HCT116 (cell line): ENCODE measurements at regions not wholly inside any gene's neighbourhood (a gene's known extent, or its start where the extent isn't known, plus 50 kb on each side); places are given as distances from the start of the nearest gene placed in this dataset.

Experiments
- ATAC-seq: fragments of 200-7000 bp; cut with Tn5 transposase; 2 replicates; pipeline ENCODE4 v1.9.1; 2020; ENCODE audit warnings: mild to moderate bottlenecking, moderate library complexity
- BruUV-seq: library from RNA; stranded (reverse); fragments of 400-500 nt; replicated peaks from 2 replicates; lab custom pipeline; 2021; lab: Mats Ljungman, UMichigan
- CTCF ChIA-PET: fragments of 300-600 bp; sonication (Branson Sonifier 250); formaldehyde crosslinking; loops from one replicate; lab custom pipeline; 2021; ENCODE audit warnings: antibody characterized with exemption; lab: Charles Lee
- POLR2A ChIA-PET: fragments of 300-600, 350-600 bp; sonication (Branson Sonifier 250); formaldehyde crosslinking; loops from one replicate; lab custom pipeline; 2021; ENCODE audit warnings: antibody characterized with exemption; lab: Charles Lee
- RAD21 ChIA-PET, 2 experiments: fragments of 300-600 bp; sonication (Branson Sonifier 250); formaldehyde crosslinking; loops; one replicate each; lab custom pipeline; 2023; ENCODE audit warnings: low total read pairs in 2 of 2; ENCODE audit not compliant: uncharacterized antibody in 2 of 2, unreplicated experiment in 2 of 2, low non-redundant PET in 1 of 2; lab: Charles Lee
- DNase-seq: peaks from one replicate; pipeline ENCODE4 v3.0.0-alpha.2; 2010; ENCODE audit warnings: low read depth, low spot score
- H2AFZ ChIP-seq: fragments of 200-600 bp; shearing (Covaris generic), sonication (generic); 2 replicates; pipeline ENCODE4 v1.6.1; 2017; ENCODE audit warnings: low read depth, mixed run types, mixed read lengths, antibody characterized with exemption, low read length; ENCODE audit not compliant: poor library complexity, severe bottlenecking
- H3K27ac ChIP-seq: 2 replicates; pipeline ENCODE4 v1.5.1; 2012; ENCODE audit warnings: low read depth, low read length
- H3K27me3 ChIP-seq: fragments of 200-600 bp; sonication (generic); 2 replicates; pipeline ENCODE4 v1.6.1; 2016; ENCODE audit warnings: mixed run types, low read length, mixed read lengths; ENCODE audit not compliant: insufficient read depth
- H3K36me3 ChIP-seq, 2 experiments: fragments of 200-500 bp in 1 of 2; fragments of 200-600 bp in 1 of 2; sonication (Bioruptor generic) in 1 of 2; sonication (generic) in 1 of 2; 2 replicates each; pipeline versions ENCODE4 v1.5.1 to v1.6.1; 2014 to 2016; ENCODE audit warnings: low read length in 2 of 2, inconsistent platforms in 1 of 2, mixed read lengths in 1 of 2, mixed run types in 1 of 2; ENCODE audit not compliant: insufficient read depth in 2 of 2, control insufficient read depth in 1 of 2
- H3K4me1 ChIP-seq, 2 experiments: fragments of 200-600 bp in 1 of 2; sonication (generic) in 1 of 2; 2 replicates each; pipeline versions ENCODE4 v1.5.1 to v1.6.1; 2012 to 2017; ENCODE audit warnings: low read length in 2 of 2, inconsistent platforms in 1 of 2, mild to moderate bottlenecking in 1 of 2, mixed read lengths in 1 of 2, mixed run types in 1 of 2, moderate library complexity in 1 of 2; ENCODE audit not compliant: insufficient read depth in 2 of 2, control insufficient read depth in 1 of 2
- H3K4me2 ChIP-seq: fragments of 200-600 bp; sonication (generic); 2 replicates; pipeline ENCODE4 v1.6.1; 2017; ENCODE audit warnings: mixed run types, low read length, mixed read lengths
- H3K4me3 ChIP-seq, 2 experiments: fragments of 200-600 bp in 1 of 2; sonication (generic) in 1 of 2; replicated peaks in 1 of 2; 2 replicates each; pipeline ENCODE4 v1.5.1; 2011 to 2016; ENCODE audit warnings: low read length in 2 of 2, control low read depth in 1 of 2, low read depth in 1 of 2, mild to moderate bottlenecking in 1 of 2, mixed read lengths in 1 of 2, mixed run types in 1 of 2
- H3K79me2 ChIP-seq: fragments of 200-600 bp; sonication (generic); 2 replicates; pipeline ENCODE4 v1.6.1; 2017; ENCODE audit warnings: mild to moderate bottlenecking, mixed run types, low read length, moderate library complexity, mixed read lengths; ENCODE audit not compliant: insufficient read depth
- H3K9ac ChIP-seq: fragments of 200-600 bp; sonication (generic); 2 replicates; pipeline ENCODE4 v1.6.1; 2016; ENCODE audit warnings: low read length, mixed read lengths
- H3K9me2 ChIP-seq: fragments of 200-600 bp; sonication (generic), shearing (Covaris generic); 2 replicates; pipeline ENCODE4 v1.6.1; 2017; ENCODE audit warnings: mixed run types, mild to moderate bottlenecking, moderate library complexity; ENCODE audit not compliant: insufficient read depth
- H3K9me3 ChIP-seq, 2 experiments: fragments of 200-500 bp in 1 of 2; fragments of 200-600 bp in 1 of 2; sonication (Bioruptor generic) in 1 of 2; sonication (generic) in 1 of 2; 2 replicates each; pipeline ENCODE4 v1.6.1; 2014 to 2017; ENCODE audit warnings: low read length in 2 of 2, mixed read lengths in 2 of 2, inconsistent platforms in 1 of 2, low read depth in 1 of 2, mild to moderate bottlenecking in 1 of 2, mixed run types in 1 of 2, moderate library complexity in 1 of 2; ENCODE audit not compliant: control insufficient read depth in 1 of 2, insufficient read depth in 1 of 2
- H4K20me1 ChIP-seq: fragments of 200-600 bp; sonication (generic), shearing (Covaris generic); 2 replicates; pipeline ENCODE4 v1.6.1; 2017; ENCODE audit warnings: mixed run types, mild to moderate bottlenecking, moderate library complexity; ENCODE audit not compliant: insufficient read depth
- CEBPB ChIP-seq: IDR thresholded peaks from 2 replicates; pipeline ENCODE4 v1.6.1; 2012; ENCODE audit warnings: low read depth
- EZH2 ChIP-seq: fragments of 200-600 bp; sonication (generic); IDR thresholded peaks from 2 replicates; pipeline ENCODE4 v1.6.1; 2017; ENCODE audit warnings: antibody characterized with exemption, mixed run types
- MAX ChIP-seq: IDR thresholded peaks from 2 replicates; pipeline ENCODE4 v1.6.1; 2012
- POLR2AphosphoS5 ChIP-seq: IDR thresholded peaks from 2 replicates; pipeline ENCODE4 v1.6.1; 2011; ENCODE audit warnings: mild to moderate bottlenecking, low read depth, low read length, moderate library complexity
- SP1 ChIP-seq: IDR thresholded peaks from 2 replicates; pipeline ENCODE4 v1.6.1; 2012; ENCODE audit warnings: low read depth
- SRF ChIP-seq: IDR thresholded peaks from 2 replicates; pipeline ENCODE4 v1.6.1; 2012; ENCODE audit warnings: low read depth
- TCF7L2 ChIP-seq: IDR thresholded peaks from 2 replicates; pipeline ENCODE4 v1.7.0; 2011; ENCODE audit warnings: borderline replicate concordance, inconsistent platforms; ENCODE audit not compliant: insufficient read depth, insufficient read length; ENCODE audit errors: extremely low read depth
- YY1 ChIP-seq: IDR thresholded peaks from 2 replicates; pipeline ENCODE4 v1.6.1; 2011; ENCODE audit warnings: low read length, low read depth, moderate library complexity, mild to moderate bottlenecking; ENCODE audit not compliant: insufficient replicate concordance; ENCODE audit errors: extremely low read depth
- ZBTB33 ChIP-seq: IDR thresholded peaks from 2 replicates; pipeline ENCODE4 v1.6.1; 2011; ENCODE audit warnings: mild to moderate bottlenecking, low read length, moderate library complexity; ENCODE audit not compliant: insufficient replicate concordance; ENCODE audit errors: extremely low read depth
- intact Hi-C: fragments of 100-400 bp; cut with micrococcal nuclease; formaldehyde crosslinking; loops from 2 replicates; pipeline ENCODE4 v1.10.0; 2022

GRCh38 chr16:85246973-85247372, 134.7 kb upstream of the CIBAR2 start:
- POLR2A ChIA-PET = no interaction called here
- no TSS peak for BruUV-seq
- no peak for ATAC-seq
- RAD21 ChIA-PET = no interaction called here
- no peak overlapping the region for H3K27ac ChIP-seq
- no peaks in the 10 kb centered on the region; the same call in 1 of the 2 replicates for H3K79me2 ChIP-seq
- intact Hi-C loops = loop anchor here (5.0 kb wide), 1 partner anchor 130 kb away; no protein-coding TSS in a partner anchor
- H3K4me2 ChIP-seq = no peak overlapping the region
- peaks cover 5 to 16% of the 10 kb centered on the region in 2 experiments; a peak in 3 of 4 replicates for H3K4me1 ChIP-seq
- H2AFZ ChIP-seq = no peak overlapping the region
- no peak overlapping the region for H3K9ac ChIP-seq
- no peaks in the 10 kb centered on the region; the same call in 1 of the 2 replicates for H4K20me1 ChIP-seq
- TF ChIP-seq SRF (no peak), POLR2AphosphoS5 (no peak), YY1 (no peak), CEBPB (no peak), TCF7L2 (no peak), MAX (no peak), SP1 (no peak), EZH2 (no peak), ZBTB33 (no peak)
- no peaks in the 10 kb centered on the region for H3K27me3 ChIP-seq
- H3K9me3 ChIP-seq = no peaks in the 10 kb centered on the region
- CTCF ChIA-PET = interaction anchor here (3.4 kb wide), 1 partner anchor 12 kb away, joined by 17 read pairs; no protein-coding TSS in a partner anchor
- H3K9me2 ChIP-seq = no peaks in the 10 kb centered on the region
- H3K4me3 ChIP-seq = no peak overlapping the region
- H3K36me3 ChIP-seq = no peaks in the 10 kb centered on the region
- DNase-seq = no peak
